ENCODE measurements at regions not wholly inside any gene's neighbourhood (a gene's known extent, or its start where the extent isn't known, plus 50 kb on each side); places are given as distances from the start of the nearest gene placed in this dataset.
"Not testable (repeated sequence)": the region's sequence is repeated elsewhere in the genome, so short reads cannot be mapped to it uniquely, and the experiment has no call there.

DNA sequence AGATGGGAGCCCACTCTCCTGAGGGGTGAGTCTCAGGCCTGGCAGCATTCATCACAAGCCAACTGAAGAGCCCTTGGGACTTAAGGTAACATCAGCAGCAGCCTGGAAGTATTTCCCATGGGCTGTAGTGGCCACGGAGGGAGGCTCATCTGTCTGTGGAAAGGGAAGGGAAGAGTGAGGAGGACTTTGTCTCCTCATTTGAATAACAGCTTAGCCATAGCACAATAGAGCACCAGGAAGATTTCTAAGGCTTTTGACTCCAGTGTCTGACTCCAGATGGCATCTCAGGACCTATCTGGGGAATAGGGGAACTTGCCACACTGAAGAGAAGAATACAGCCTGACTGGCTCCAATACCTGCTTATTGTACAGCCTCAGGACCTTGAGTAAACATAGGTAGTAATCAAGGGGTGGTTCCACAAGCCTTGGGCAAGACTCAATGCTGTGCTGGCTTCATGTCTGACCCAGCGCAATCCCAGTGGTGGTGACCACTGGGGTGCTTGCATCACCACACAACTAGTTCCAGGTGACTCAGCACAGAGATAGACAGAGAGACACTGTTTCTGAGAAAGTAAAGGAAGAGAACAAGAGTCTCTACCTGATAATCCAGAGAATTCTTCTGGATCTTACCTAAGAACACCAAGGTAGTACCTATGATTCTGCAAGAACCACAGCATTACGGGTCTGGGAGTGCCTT lies 510.5 kb upstream of the CCDC179 start:
- DNase-seq = no peak

DNA sequence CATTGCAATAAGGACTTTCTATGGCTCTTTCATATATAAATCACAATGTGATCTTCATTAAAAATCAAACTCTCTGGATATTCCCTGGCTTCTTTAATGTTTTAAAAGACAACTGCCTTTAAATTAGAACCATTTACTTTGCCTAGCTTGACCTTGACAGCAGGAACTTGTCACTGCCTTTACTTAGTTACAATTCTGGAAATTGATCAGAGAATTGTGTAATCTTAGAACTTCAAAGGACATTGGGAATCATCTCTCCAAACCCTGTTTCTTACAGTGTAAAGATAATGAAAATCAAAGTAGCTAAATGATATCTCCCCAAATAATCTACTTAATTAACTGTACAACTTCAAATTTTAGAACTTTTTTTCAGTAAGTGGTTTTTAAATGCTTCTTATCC lies 517.6 kb upstream of the CCDC179 start:
- DNase-seq = no peak

DNA sequence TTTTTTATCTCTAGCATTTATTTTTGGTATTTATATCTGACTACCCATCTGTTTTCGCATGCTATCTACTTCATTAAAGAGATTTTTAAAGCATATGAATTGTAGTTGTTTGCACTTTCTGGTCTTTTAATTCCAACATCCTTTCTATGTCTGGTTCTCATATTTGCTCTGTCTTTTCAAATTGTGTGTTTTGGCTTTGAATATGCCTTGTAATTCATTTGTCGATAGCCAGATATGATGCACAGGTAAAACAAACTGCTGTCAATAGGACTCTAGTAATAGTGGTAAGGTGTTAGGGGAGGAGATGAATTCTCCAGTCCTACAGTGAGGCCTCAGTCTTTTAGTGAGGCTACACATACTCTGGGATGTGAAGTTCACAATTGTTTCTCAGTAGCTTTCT lies 530.8 kb upstream of the CCDC179 start:
- DNase-seq = no peak

DNA sequence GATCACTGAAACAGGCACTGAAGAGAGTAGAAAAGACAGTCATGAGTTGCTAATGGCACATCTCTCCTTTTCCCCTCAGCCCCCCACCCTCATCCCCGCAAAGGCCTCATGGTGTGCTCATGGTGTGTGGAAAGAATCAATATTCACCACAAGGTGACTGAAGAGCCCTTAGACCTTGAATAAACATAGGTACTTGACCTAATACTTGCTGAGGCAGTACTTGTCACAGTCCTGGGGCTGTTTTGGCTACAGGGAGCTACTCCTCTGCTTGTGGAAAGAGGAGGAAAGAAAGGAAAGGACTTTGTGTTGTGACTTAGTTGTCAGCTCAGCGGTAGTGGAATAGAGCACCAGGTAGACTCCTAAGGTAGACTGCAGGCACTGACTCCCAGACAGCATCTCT lies 537.8 kb upstream of the CCDC179 start:
- peak; percentile 39 for DNase-seq

DNA sequence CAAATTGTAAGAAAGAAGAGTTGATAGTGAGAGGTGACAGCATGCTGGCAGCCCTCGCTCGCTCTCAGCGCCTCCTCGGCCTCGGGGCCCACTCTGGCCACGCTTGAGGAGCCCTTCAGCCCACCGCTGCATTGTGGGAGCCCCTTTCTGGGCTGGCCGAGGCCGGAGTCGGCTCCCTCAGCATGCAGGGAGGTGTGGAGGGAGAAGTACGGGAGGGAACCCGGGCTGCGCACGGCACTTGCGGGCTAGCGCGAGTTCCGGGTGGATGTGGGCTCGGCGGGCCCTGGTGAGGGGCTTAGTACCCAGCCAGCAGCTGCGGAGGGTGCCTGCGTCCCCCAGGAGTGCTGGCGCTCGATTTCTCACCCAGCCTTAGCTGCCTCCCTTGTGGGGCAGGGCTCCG lies 539.7 kb upstream of the CCDC179 start:
- DNase-seq = no peak

DNA sequence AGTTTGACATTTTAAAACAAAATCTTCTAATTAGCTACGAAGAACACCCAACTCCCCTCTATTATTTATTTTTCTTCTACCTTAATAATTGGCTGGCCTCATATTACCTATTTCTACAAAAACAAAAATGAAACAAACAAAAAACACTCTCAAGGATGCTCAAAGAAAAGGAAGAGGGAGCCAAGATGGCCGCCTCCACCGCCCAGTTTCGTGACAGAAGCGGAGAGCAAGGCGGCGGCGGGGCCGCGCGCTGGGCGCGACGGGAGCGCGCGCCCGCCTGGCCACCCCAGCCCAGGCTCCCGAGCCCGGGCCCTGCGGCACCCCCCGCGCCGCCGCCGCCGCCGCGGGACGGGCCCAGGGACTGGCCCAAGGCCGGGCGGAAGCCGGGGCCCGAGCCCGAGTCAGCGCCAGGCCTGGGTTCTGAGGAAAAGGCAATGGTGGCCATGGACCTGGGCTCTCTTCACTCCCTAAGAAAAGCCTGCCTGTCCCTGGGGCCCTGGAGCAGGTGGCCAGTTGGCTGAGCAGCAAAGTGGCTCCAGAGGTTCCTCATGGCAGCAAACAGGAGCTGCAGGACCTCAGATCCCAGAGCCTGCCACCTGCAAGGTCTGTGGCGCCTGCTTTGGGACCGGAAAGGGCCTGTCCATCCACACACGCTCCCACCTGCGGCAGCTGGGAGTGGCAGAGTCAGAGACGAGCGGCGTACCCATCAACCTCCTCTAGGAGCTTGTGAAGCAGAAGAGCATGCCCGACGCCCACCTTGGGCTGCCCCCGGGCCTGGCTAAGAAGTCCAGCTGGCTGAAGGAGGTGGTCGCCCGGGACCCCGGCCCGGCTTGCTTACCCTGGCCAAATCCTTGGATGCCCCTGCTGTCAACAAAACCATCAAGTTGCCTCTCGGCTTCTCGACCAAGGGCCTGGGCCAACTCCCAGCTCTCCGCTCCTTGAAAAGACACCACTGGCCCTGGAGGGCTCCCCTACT lies 543.2 kb upstream of the CCDC179 start:
- no peak for DNase-seq

DNA sequence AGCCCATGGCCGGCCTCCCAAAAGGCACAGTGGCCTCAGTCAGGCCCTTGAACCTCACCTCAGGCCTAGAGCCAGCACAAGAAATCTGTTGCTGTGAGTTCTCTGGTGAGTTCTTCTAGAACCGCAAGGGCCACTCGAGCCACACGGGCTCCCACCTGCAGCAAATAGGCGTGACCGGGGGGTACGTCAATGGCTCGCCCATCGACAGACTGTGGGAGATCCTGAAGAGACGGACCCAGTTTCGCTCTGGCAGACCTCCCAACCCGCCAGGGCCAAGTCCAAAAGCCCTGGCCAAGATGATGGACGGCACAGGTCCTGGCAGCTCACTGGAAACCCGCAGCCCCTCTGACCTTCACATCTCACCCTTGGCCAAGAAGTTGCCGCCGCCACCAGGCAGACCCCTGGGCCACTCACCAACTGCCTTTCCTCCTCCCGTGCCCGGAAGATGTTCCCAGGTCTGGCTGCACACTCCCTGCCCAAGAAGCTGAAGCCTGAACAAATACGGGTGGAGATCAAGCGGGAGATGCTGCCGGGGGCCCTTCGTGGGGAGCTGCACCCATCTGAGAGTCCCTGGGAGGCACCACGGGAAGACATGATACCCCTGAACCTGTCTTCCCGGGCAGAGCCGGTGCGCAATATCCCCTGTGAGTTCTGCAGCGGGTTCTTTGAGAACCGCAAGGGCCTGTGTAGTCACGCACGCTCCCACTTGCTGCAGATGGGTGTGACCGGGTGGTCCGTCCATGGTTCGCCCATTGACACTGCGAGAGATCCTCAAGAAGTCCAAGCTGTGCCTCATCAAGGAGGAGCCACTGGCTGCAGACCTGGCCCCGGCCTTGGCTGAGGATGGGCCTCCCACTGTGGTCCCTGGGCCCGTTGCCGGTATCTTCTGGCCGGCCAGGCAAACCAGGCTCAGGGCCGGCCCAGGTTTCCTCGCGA lies 544.2 kb upstream of the CCDC179 start:
- DNase-seq = no peak

DNA sequence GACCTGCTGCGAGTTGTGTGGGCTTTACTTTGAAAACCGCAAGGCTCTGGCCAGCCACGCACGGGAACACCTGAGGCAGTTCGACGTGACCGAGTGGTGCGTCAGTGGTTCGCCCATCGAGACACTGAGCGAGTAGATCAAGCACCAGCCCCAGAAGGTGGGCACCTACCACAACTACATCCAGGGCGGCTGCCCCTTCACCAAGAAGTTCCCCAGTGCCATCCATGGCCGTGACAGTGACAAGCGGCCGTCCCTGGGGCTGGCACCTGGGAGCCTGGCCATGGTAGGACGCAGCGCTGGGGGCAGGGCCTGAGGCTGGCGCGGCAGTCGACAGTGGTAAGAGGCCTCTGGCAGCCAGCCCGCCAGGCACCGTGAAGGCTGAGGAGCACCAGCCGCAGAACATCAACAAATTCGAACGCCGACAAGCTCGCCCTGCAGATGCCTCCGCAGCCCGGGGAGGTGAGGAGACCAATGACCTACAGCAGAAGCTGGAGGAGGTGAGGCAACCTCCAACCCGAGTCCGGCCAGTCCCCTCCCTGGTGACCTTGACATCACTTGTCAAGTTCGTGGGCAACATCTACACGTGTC lies 545.2 kb upstream of the CCDC179 start:
- DNase-seq = no peak

DNA sequence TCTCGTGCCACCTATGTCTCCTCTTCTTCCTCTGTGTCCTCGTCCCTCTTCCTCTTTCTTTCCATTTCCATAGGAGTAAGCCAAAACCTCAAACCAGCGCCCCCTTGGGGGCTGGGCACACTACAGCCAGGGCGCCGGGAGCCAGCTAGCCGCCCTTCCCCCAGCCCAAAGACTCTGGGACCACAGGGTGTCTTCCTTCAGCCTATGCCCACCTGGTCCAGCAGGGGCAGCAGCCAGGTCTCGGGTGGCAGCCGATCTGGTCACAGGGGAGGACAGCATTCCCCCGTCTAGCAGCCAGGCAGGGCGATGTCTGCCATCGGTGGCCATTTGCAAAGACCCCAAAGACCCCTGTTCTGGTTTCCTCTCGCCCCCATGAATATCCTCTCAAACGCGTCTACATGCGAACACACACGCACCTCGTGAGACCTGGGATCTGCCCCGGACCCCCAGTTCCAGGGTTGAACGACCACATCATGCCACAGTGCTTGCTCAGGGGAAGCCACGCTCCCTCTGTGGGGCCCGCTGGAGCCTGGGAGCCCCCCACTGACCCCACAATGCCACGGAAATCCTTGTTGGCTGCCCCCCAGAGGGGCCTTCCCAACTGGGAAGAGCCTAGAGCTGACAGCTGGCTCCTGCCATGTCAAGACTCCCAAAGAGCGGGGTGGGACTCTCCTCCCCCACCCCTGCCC lies 546.0 kb upstream of the CCDC179 start:
- no peak for DNase-seq

DNA sequence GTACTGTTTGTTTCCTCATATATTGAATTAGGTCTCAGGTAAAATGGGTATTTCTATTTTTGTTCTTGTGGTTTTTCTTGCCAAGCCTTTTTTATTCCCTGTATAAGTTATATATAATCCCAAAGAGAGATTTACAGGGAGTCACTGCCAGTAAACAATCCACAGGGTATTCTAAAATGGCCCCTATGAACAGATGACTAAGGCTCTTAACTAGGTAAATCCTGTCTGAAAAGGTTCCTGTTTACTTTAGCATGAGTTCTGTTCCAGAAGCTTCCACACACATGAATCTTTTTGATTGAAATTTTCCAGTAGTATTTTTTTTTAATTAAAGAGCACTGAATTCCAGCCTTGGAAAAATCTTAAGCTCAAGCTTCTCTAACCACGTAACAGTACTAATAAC lies 552.8 kb upstream of the CCDC179 start:
- no peak for DNase-seq

DNA sequence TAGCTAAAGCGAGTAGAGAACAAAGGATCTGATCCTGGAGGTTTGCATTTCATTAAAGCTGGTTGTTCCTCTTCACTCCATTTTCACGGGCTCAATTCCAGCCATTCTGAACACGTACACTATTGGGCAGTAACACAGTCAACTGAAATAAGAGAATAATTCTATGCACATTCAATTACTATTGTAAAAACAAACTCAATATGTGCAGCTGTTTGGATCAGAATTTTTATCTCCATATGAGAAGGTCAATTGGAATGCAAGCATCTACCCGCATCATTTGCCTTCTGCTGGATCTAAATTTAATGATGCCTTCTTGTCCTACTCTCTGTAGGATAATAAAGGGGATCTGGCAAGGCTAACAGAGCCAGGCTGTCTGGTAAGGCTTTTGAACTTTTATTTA lies 562.8 kb upstream of the CCDC179 start:
- DNase-seq = no peak

DNA sequence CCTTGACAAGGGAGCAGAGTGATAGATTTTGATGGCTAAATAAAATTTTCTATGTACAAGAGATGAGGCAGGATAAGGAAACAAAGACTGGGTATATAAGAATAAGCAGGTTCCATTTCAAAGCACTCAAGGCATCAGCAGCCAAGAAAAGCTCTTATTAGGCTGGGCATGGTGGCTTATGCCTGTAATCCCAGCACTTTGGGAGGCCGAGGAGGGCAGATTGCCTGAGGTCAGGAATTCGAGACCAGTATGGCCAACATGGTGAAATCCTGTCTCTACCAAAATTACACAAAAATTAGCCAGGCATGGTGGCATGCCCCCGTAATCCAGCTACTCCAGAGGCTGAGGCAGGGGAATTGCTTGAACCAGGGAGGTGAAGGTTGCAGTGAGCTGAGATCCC lies 563.4 kb upstream of the CCDC179 start:
- no peak for DNase-seq

DNA sequence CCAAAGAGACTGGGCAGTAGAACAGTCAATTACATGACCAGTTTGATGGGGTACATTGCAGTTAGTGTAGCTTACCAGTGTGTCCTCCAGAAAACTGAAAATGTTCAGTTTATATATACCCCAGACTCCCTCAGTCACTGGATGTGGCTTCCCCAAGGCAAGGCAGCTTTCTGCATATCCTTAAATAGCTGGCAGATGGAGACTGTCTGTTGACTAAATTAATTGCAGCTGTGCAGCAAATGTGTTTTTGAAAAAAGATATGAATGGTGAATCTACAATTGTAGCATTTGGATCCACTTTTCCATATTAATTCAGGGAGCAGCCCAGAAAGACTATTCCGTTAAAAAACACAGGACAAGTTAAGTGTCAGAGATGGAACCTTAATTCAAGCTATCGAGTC lies 565.1 kb upstream of the CCDC179 start:
- no peak for DNase-seq

DNA sequence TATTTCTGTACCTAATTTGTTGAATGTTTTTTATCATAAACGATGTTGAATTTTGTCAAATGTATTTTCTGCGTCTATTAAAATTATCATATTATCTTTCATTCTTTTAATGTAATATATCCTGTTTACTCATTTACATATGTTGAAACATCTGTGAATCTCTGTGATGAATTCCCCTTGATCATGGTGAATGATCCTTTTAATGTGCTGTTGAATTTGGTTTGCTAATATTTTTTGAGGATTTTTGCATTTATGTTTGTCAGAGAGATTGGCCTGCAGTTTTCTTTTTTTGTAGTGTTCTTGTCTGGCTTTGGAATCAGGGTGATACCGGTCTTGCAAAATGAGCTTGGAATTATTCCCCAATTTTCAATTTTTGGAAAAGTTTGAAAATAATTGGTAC lies 569.3 kb upstream of the CCDC179 start:
- DNase-seq = no peak

DNA sequence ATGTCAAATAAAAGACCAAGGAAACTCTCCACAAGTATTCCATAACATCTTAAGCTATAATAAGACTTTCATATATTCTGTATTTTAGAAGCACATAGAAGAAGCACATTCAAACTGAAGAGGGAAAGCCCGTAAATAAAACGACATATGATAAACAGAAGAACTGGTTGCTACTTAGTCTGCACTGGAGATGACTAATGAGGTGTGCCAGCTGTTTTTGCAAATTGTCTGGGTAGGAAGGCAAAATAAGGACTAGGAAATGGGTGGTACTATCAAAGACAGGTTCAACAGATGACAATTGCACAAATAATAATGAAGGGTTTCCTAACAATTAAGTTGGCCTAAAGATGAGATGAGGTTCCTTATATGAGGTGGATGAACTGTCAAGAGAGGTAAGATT lies 593.2 kb upstream of the CCDC179 start:
- no peak for DNase-seq

DNA sequence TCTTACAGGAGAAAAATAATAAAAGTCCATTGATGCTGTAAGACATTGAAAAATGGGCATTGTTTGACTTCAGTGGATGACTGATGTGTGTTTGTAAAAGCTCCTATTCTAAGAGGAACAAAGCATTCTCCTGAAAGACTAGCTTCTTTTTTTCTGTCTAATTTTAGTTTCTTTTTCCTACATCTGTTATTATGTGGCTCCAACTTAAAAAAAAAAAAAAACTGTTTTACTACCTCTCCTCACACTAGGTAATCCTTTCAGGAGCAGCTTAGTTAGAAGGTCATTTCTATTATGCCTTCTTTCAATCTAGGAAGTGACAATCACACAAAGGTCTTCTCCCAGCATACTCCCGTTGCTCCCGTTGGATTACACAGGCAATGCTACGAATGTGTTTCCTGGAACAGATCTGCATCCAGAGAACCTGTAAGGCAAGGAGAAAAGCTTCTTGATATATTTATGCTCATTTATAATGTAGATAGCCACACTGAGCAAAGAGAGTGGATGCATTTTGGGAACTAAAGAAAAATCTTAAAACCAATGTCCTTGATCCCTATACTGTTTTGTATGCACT lies 595.1 kb upstream of the CCDC179 start:
- no peak for DNase-seq

DNA sequence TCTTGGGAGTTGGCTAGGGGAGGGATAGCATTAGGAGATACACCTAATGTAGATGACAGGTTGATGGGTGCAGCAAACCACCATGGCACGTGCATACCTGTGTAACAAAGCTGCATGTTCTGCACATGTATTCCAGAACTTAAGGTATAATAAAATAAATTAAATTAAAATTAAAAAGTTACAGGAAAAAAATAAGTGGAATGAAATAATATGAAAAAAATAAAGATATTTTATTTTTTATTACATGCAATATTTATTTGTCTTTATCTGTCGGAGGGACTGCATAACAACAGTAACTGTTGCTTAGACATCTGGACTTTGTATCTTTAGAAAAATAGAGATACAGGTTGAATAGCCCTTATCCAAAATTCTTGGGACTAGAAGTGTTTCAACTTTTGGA lies 597.4 kb upstream of the CCDC179 start:
- no peak for DNase-seq

DNA sequence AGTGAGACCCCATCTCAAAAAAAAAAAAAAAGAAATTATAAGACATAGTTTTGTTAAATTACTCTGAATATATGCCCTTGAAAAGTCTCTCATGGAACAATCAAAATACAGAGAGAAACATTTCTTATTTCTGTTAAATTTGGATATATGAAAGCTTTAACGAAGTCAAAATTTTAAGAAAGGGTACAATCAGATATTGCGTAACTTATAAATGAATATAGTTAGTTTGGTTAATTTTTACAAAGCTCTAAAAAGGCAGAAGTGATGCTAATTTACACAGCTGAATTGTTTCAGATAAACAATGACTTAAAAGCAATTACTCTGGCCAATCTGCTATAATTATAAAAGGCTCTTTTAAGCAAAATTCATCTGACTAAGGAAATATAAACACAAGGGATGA lies 611.6 kb upstream of the CCDC179 start:
- DNase-seq = no peak

DNA sequence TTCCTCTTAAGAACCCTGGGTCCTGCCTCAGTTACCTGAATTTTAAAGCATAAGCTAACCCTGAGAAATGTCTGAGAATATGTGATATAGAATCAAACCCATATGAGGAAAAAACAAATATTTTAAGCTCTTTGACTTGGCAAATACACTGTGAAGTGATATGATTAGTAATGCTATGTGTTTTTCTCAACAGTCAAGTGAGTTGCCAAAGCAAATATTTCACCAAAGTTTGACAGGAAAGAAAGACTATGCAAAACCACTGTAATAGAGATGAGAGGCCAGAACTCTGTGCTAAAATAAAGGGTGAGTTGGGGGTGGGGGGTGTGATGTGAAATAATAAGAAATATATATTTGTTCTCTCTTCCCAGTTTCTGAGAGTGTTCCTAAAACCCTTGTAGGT lies 613.5 kb upstream of the CCDC179 start:
- no peak for DNase-seq

DNA sequence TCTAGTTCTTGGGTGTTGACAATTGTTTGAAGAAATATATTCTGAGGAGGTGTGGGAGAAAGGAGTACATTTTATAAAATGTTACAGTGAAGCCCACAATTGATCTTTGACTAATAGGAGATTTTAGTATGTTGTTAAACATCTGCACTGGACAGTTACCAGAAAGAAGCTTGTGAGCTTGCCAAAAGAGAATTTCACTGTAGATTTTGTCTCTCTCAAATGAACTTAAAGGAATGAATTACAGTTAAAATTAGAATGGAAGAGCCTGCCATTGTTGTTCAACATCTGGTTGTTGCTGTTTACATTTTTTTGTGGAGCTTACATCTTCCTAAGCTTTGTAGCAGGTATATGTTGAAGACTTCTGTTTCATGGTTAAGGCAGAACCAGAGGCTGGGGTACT lies 620.5 kb upstream of the CCDC179 start:
- DNase-seq = no peak

DNA sequence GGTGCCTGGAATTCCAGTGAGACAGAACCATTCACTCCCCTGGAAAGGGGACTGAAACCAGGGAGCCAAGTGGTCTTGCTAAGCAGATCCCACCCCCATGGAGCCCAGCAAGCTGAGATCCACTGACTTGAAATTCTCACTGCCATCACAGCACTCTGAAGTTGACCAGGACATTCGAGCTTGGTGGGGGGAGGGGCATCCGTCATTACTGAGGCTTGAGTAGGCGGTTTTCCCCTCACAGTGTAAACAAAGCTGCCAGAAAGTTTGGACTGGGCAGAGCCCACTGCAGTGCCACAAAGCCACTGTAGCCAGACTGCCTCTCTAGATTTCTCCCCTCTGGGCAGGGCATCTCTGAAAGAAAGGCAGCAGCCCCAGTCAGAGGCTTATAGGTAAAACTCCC lies 623.9 kb upstream of the CCDC179 start:
- not testable (repeated sequence) for DNase-seq

DNA sequence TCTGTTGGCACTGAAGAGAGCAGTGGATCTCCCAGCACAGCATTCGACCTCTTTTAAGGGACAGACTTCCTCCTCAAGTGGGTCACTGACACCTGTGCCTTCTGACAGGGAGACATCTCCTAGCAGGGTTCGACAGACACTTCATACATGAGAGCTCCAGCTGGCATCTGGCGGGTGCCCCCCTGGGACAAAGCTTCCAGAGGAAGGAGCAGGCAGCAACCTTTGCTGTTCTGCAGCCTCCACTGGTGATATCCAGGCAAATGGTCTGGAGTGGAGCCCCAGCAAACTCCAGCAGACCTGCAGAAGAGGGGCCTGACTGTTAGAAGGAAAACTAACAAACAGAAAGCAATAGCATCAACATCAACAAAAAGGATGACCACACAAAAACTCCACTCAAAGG lies 624.3 kb upstream of the CCDC179 start:
- DNase-seq = not testable (repeated sequence)

All from NCI-H187 treated with DMSO at 0.1 percent for 48 hours (cell line).